ENCODE measurements at regions not wholly inside any gene's neighbourhood (a gene's known extent, or its start where the extent isn't known, plus 50 kb on each side); places are given as distances from the start of the nearest gene placed in this dataset.
"Not testable (repeated sequence)": the region's sequence is repeated elsewhere in the genome, so short reads cannot be mapped to it uniquely, and the experiment has no call there.

DNA sequence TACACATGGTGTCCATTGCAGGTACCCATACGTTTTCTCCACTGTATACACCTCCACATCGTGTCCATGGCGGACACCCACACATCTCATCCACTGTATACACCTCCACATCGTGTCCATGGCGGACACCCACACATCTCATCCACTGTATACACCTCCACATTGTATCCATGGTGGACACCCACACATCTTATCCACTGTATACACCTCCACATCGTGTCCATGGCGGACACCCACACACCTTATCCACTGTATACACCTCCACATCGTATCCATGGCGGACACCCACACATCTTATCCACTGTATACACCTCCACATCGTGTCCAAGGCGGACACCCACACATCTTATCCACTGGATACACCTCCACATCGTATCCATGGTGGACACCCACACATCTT, 50.4 kb upstream of the TTC34 start:
- H3K9me3 ChIP-seq (ENCODE audit: control insufficient read depth, insufficient read depth, low read length); H3K9me2 ChIP-seq (replicated peaks; ENCODE audit: control insufficient read depth, low read length): not testable (repeated sequence)

DNA sequence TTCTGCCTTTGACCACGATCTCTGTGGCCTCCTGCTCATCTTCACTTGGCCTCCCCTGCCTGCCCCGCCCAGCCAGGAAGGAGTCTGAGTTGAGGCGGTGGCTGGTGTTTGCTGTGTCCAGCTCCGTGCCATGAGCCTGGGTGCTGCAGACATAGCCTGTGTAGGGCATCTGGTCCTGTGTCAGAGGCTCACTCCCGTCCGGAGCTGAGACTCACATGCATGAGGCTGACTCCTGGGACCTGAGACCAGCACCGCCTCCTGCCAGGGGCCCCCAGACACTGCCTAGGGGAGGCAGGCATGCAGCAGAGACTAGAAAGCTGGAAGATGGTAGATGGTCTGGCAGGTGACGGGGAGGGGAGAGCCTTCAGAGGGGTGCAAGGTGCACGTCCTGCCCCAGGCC, 52.2 kb upstream of the TTC34 start:
- Histone ChIP-seq H3K9me2 (replicated peaks; ENCODE audit: control insufficient read depth, low read length) (no peaks in the 10 kb centered on the region), H3K36me3 (ENCODE audit: control insufficient read depth, low read length) (no peaks in the 10 kb centered on the region), H3K9me3 (ENCODE audit: control insufficient read depth, insufficient read depth, low read length) (peaks cover 13% of the 10 kb centered on the region)

More for the DNA sequence above, 50.4 kb upstream of the TTC34 start:
- H3F3A ChIP-seq (ENCODE audit: control insufficient read depth, insufficient read depth); H3K4me2 ChIP-seq (ENCODE audit: low read length); H3K4me1 ChIP-seq (ENCODE audit: control insufficient read depth, low read length); H3K36me3 ChIP-seq (ENCODE audit: control insufficient read depth, low read length); H4K20me1 ChIP-seq (ENCODE audit: control insufficient read depth, insufficient read depth, low read depth, low read length); H3K4me3 ChIP-seq (ENCODE audit: low read length); H3K79me2 ChIP-seq (ENCODE audit: control insufficient read depth, low read length); H3K27ac ChIP-seq (ENCODE audit: low read depth, low read length); H3K27me3 ChIP-seq (ENCODE audit: control insufficient read depth, low read length): not testable (repeated sequence)

DNA sequence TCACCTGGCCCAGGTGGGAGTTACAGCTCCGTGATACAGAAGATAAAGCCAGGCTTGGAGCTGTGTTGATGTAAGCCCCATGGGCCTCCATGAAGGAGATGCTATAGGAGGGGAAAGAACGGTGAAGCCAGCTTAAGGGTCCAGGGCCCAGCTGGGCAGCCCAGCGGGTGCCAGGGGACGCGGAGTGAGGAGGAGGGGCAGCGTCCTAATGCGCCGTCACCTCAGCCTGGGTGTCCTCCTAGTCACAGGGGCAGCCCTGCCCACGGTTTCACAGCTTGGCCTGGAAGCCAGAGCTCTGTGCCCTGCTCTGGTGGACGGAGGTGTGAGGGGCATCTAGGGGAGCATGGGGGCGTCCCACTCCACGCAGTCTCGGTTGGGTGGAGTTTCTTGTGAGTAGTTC, 52.7 kb upstream of the TTC34 start:
- TF ChIP-seq, protein P1, sequence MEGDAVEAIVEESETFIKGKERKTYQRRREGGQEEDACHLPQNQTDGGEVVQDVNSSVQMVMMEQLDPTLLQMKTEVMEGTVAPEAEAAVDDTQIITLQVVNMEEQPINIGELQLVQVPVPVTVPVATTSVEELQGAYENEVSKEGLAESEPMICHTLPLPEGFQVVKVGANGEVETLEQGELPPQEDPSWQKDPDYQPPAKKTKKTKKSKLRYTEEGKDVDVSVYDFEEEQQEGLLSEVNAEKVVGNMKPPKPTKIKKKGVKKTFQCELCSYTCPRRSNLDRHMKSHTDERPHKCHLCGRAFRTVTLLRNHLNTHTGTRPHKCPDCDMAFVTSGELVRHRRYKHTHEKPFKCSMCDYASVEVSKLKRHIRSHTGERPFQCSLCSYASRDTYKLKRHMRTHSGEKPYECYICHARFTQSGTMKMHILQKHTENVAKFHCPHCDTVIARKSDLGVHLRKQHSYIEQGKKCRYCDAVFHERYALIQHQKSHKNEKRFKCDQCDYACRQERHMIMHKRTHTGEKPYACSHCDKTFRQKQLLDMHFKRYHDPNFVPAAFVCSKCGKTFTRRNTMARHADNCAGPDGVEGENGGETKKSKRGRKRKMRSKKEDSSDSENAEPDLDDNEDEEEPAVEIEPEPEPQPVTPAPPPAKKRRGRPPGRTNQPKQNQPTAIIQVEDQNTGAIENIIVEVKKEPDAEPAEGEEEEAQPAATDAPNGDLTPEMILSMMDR (IDR thresholded peaks at IDR 0.05; ENCODE audit: low read depth, low read length, poor library complexity, severe bottlenecking): no peak
- no peak for TF ChIP-seq EZH2phosphoT487 (IDR thresholded peaks at IDR 0.05; ENCODE audit: borderline replicate concordance, low read length)
- no peak overlapping the region for H3K4me3 ChIP-seq (ENCODE audit: low read length)
- H3K36me3 ChIP-seq (ENCODE audit: control insufficient read depth, low read length): no peaks in the 10 kb centered on the region
- H4K20me1 ChIP-seq (ENCODE audit: control insufficient read depth, insufficient read depth, low read depth, low read length): no peaks in the 10 kb centered on the region
- peaks cover 18% of the 10 kb centered on the region for H3K9me3 ChIP-seq (ENCODE audit: control insufficient read depth, insufficient read depth, low read length)
- H3K79me2 ChIP-seq (ENCODE audit: control insufficient read depth, low read length): no peaks in the 10 kb centered on the region
- no peaks in the 10 kb centered on the region for H3K27me3 ChIP-seq (ENCODE audit: control insufficient read depth, low read length)
- H3K4me1 ChIP-seq (ENCODE audit: control insufficient read depth, low read length): no peaks in the 10 kb centered on the region
- H3F3A ChIP-seq (ENCODE audit: control insufficient read depth, insufficient read depth): 0 out of 2 replicates have a peak, but pooled peaks cover 1% of the 10 kb centered on the region
- H3K4me2 ChIP-seq (ENCODE audit: low read length): no peak overlapping the region
- no peaks in the 10 kb centered on the region for H3K9me2 ChIP-seq (replicated peaks; ENCODE audit: control insufficient read depth, low read length)
- H3K27ac ChIP-seq (ENCODE audit: low read depth, low read length): no peak overlapping the region

More for the DNA sequence above, 52.2 kb upstream of the TTC34 start:
- Histone ChIP-seq H3K27me3 (ENCODE audit: control insufficient read depth, low read length) (no peaks in the 10 kb centered on the region), H4K20me1 (ENCODE audit: control insufficient read depth, insufficient read depth, low read depth, low read length) (no peaks in the 10 kb centered on the region), H3K79me2 (ENCODE audit: control insufficient read depth, low read length) (no peaks in the 10 kb centered on the region), H3F3A (ENCODE audit: control insufficient read depth, insufficient read depth) (no peaks in the 10 kb centered on the region), H3K27ac (ENCODE audit: low read depth, low read length) (no peak overlapping the region), H3K4me3 (ENCODE audit: low read length) (no peak overlapping the region), H3K4me1 (ENCODE audit: control insufficient read depth, low read length) (no peaks in the 10 kb centered on the region), H3K4me2 (ENCODE audit: low read length) (no peak overlapping the region)
- TF ChIP-seq, protein P1 (IDR thresholded peaks at IDR 0.05; ENCODE audit: low read depth, low read length, poor library complexity, severe bottlenecking): no peak
- no peak for TF ChIP-seq EZH2phosphoT487 (IDR thresholded peaks at IDR 0.05; ENCODE audit: borderline replicate concordance, low read length)

DNA sequence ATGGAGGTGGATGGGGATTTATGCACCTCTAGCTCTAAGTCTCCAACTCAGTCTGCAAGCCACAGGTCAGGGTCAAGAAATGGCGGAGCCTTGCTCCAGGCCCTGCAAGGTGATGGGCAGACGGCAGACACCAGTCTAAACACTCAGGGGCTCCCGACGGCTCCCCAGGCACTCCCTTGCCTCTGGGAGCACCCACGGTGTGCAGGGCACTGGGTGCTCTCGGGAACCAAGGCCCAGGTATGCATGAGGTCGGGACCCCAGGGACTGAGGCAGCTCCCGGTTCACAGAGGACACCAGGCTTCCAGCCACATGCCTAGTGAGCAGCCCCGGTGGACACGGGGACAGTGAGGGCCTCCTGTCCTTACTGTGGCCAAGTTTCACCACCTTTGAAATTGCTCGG, 53.1 kb upstream of the TTC34 start:
- no peaks in the 10 kb centered on the region for H3K36me3 ChIP-seq (ENCODE audit: control insufficient read depth, low read length)
- H4K20me1 ChIP-seq (ENCODE audit: control insufficient read depth, insufficient read depth, low read depth, low read length): no peaks in the 10 kb centered on the region
- peaks cover 22% of the 10 kb centered on the region for H3K9me3 ChIP-seq (ENCODE audit: control insufficient read depth, insufficient read depth, low read length)
- H3K79me2 ChIP-seq (ENCODE audit: control insufficient read depth, low read length): no peaks in the 10 kb centered on the region
- H3K27ac ChIP-seq (ENCODE audit: low read depth, low read length): no peak overlapping the region
- no peak overlapping the region for H3K4me3 ChIP-seq (ENCODE audit: low read length)
- 0 out of 2 replicates have a peak, but pooled peaks cover 5% of the 10 kb centered on the region for H3F3A ChIP-seq (ENCODE audit: control insufficient read depth, insufficient read depth)
- no peaks in the 10 kb centered on the region for H3K9me2 ChIP-seq (replicated peaks; ENCODE audit: control insufficient read depth, low read length)
- no peaks in the 10 kb centered on the region for H3K27me3 ChIP-seq (ENCODE audit: control insufficient read depth, low read length)
- no peak overlapping the region for H3K4me2 ChIP-seq (ENCODE audit: low read length)
- TF ChIP-seq, protein P1 (IDR thresholded peaks at IDR 0.05; ENCODE audit: low read depth, low read length, poor library complexity, severe bottlenecking): no peak
- TF ChIP-seq EZH2phosphoT487 (IDR thresholded peaks at IDR 0.05; ENCODE audit: borderline replicate concordance, low read length): no peak
- H3K4me1 ChIP-seq (ENCODE audit: control insufficient read depth, low read length): no peaks in the 10 kb centered on the region

Measured in DOHH2 (cell line).